GM12873 (cell line): ENCODE measurements at regions not wholly inside any gene's neighbourhood (a gene's known extent, or its start where the extent isn't known, plus 50 kb on each side); places are given as distances from the start of the nearest gene placed in this dataset.

ENCODE experiments used
- CTCF ChIP-seq: IDR thresholded peaks from 2 replicates; pipeline ENCODE4 v1.5.1; 2012; ENCODE audit warnings: low read depth, mild to moderate bottlenecking, moderate library complexity, low read length, control low read depth; ENCODE audit not compliant: insufficient read depth; ENCODE audit errors: missing control alignments

GRCh38 chr1:198910816-198911215, 272.0 kb downstream of the PTPRC start:
- TF ChIP-seq CTCF: no peak

- no peak for TF ChIP-seq CTCF
These were observed 273.2 kb downstream of the PTPRC start for GRCh38 chr1:198912046-198912445.

- no peak for TF ChIP-seq CTCF
These were observed 274.8 kb downstream of the PTPRC start for GRCh38 chr1:198913667-198914066.

GRCh38 chr1:198915327-198916231, 276.7 kb downstream of the PTPRC start:
- TF ChIP-seq CTCF: no peak

- TF ChIP-seq CTCF: no peak
These were observed 278.4 kb downstream of the PTPRC start for GRCh38 chr1:198917226-198917625.

GRCh38 chr1:198918920-198919319, 280.1 kb downstream of the PTPRC start:
- no peak for TF ChIP-seq CTCF

- TF ChIP-seq CTCF: no peak
These were observed 281.0 kb downstream of the PTPRC start for GRCh38 chr1:198919667-198920398.
